OCI-LY7 (cell line): ENCODE measurements at regions not wholly inside any gene's neighbourhood (a gene's known extent, or its start where the extent isn't known, plus 50 kb on each side); places are given as distances from the start of the nearest gene placed in this dataset.

Experiments used
- BruUV-seq: library from RNA; stranded (reverse); fragments of 400-500 nt; replicated peaks from 2 replicates; lab custom pipeline; 2021; lab: Mats Ljungman, UMichigan
- CTCF ChIA-PET: fragments of 300-600 bp; sonication (Branson Sonifier 250); formaldehyde crosslinking; loops from one replicate; lab custom pipeline; 2022; ENCODE audit warnings: antibody characterized with exemption; ENCODE audit not compliant: unreplicated experiment; lab: Charles Lee
- POLR2A ChIA-PET: fragments of 300-600 bp; sonication (Branson Sonifier 250); formaldehyde crosslinking; loops from one replicate; lab custom pipeline; 2022; ENCODE audit warnings: antibody characterized with exemption; lab: Charles Lee
- DNase-seq: peaks from one replicate; pipeline ENCODE4 v3.0.0-alpha.2; 2015; ENCODE audit warnings: low spot score
- H2AFZ ChIP-seq: fragments of 200-600 bp; sonication (generic), shearing (Covaris generic); 2 replicates; pipeline ENCODE4 v1.6.1; 2014; ENCODE audit warnings: mild to moderate bottlenecking, antibody characterized with exemption, low read length, moderate library complexity
- H3K27ac ChIP-seq: fragments of 200-600 bp; sonication (generic); 2 replicates; pipeline ENCODE4 v1.5.1; 2014; ENCODE audit warnings: mixed run types, low read depth, mild to moderate bottlenecking, moderate library complexity, low read length, inconsistent platforms; ENCODE audit not compliant: poor library complexity, severe bottlenecking
- H3K36me3 ChIP-seq: fragments of 200-600 bp; sonication (generic); 2 replicates; pipeline ENCODE4 v1.6.1; 2014; ENCODE audit warnings: mild to moderate bottlenecking, antibody characterized with exemption, low read length, moderate library complexity, mixed read lengths; ENCODE audit not compliant: insufficient read depth
- H3K4me1 ChIP-seq: fragments of 200-600 bp; sonication (generic); 2 replicates; pipeline ENCODE4 v1.5.1; 2014; ENCODE audit warnings: mild to moderate bottlenecking, low read length; ENCODE audit not compliant: insufficient read depth, poor library complexity, severe bottlenecking
- H3K4me2 ChIP-seq: fragments of 200-600 bp; sonication (generic); 2 replicates; pipeline ENCODE4 v1.6.1; 2014; ENCODE audit warnings: mild to moderate bottlenecking, low read length
- H3K4me3 ChIP-seq: fragments of 200-600 bp; sonication (generic); 2 replicates; pipeline ENCODE4 v1.5.1; 2014; ENCODE audit warnings: mild to moderate bottlenecking, low read depth, low read length; ENCODE audit not compliant: poor library complexity, severe bottlenecking
- H3K79me2 ChIP-seq: fragments of 200-600 bp; sonication (generic); 2 replicates; pipeline ENCODE4 v1.6.1; 2016; ENCODE audit warnings: low read depth, mild to moderate bottlenecking, low read length, moderate library complexity, mixed read lengths; ENCODE audit not compliant: insufficient read depth
- H3K9me2 ChIP-seq: fragments of 200-600 bp; sonication (generic); 2 replicates; pipeline ENCODE4 v1.6.1; 2016; ENCODE audit warnings: mild to moderate bottlenecking, low read length, mixed read lengths; ENCODE audit not compliant: insufficient read depth
- H3K9me3 ChIP-seq: fragments of 200-600 bp; sonication (generic); 2 replicates; pipeline ENCODE4 v1.6.1; 2014; ENCODE audit warnings: mild to moderate bottlenecking, mixed run types, low read length, mixed read lengths
- H4K20me1 ChIP-seq: fragments of 200-600 bp; sonication (generic); 2 replicates; pipeline ENCODE4 v1.6.1; 2014; ENCODE audit warnings: mild to moderate bottlenecking, antibody characterized with exemption, low read length, moderate library complexity, mixed read lengths; ENCODE audit not compliant: insufficient read depth
- EZH2phosphoT487 ChIP-seq: fragments of 200-600 bp; sonication (generic); IDR thresholded peaks from 2 replicates; pipeline ENCODE4 v1.6.1; 2018; ENCODE audit warnings: low read depth, borderline replicate concordance, mild to moderate bottlenecking, mixed run types, antibody characterized with exemption, low read length, moderate library complexity, mixed read lengths
- intact Hi-C: fragments of 100-400 bp; cut with micrococcal nuclease; formaldehyde crosslinking; loops from one replicate; pipeline ENCODE4 v1.10.0; 2022; ENCODE audit not compliant: unreplicated experiment
- TF ChIP-seq, protein P1 (sequence below): fragments of 200-600 bp; sonication (generic); conservative IDR thresholded peaks from 2 replicates; pipeline ENCODE4 v1.5.1; 2014; ENCODE audit warnings: mild to moderate bottlenecking, antibody characterized with exemption, low read length, moderate library complexity, mixed read lengths

DNA sequence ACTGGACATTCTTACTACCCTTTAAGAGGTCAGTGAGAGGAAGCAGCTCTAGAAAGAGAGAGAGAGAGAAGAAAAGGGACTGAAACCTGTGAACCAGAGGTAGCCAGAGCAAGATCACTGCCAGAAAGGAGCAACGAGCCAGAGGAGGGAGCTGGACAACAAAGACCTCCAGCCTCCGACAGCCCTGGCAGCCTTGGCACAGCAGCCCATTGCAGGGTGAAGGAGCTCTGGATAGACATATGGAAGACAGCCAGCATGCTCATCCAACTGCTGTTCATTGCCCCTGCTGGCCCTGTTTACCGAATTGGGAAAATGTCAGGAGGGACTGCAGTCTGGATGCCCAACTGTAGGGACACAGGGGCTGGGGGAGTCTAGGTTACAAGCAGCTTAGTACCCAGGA, 228.4 kb upstream of the SLC35G4 start:
- ChIA-PET CTCF (no interaction called here), POLR2A (interaction anchor here (0.8 kb wide), 1 partner anchor 24 kb away, joined by 3 read pairs; no protein-coding TSS in a partner anchor)
- Histone ChIP-seq H3K9me2 (no peaks in the 10 kb centered on the region), H3K4me2 (no peak overlapping the region), H3K36me3 (no peaks in the 10 kb centered on the region), H3K79me2 (no peaks in the 10 kb centered on the region), H2AFZ (no peak overlapping the region), H3K9me3 (no peaks in the 10 kb centered on the region), H3K4me3 (no peak overlapping the region), H4K20me1 (no peaks in the 10 kb centered on the region), H3K4me1 (no peaks in the 10 kb centered on the region), H3K27ac (no peak overlapping the region)
- BruUV-seq = no TSS peak
- TF ChIP-seq, protein P1, sequence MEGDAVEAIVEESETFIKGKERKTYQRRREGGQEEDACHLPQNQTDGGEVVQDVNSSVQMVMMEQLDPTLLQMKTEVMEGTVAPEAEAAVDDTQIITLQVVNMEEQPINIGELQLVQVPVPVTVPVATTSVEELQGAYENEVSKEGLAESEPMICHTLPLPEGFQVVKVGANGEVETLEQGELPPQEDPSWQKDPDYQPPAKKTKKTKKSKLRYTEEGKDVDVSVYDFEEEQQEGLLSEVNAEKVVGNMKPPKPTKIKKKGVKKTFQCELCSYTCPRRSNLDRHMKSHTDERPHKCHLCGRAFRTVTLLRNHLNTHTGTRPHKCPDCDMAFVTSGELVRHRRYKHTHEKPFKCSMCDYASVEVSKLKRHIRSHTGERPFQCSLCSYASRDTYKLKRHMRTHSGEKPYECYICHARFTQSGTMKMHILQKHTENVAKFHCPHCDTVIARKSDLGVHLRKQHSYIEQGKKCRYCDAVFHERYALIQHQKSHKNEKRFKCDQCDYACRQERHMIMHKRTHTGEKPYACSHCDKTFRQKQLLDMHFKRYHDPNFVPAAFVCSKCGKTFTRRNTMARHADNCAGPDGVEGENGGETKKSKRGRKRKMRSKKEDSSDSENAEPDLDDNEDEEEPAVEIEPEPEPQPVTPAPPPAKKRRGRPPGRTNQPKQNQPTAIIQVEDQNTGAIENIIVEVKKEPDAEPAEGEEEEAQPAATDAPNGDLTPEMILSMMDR = no peak
- TF ChIP-seq EZH2phosphoT487 = no peak
- no peak for DNase-seq
- intact Hi-C loops = no loop called here

DNA sequence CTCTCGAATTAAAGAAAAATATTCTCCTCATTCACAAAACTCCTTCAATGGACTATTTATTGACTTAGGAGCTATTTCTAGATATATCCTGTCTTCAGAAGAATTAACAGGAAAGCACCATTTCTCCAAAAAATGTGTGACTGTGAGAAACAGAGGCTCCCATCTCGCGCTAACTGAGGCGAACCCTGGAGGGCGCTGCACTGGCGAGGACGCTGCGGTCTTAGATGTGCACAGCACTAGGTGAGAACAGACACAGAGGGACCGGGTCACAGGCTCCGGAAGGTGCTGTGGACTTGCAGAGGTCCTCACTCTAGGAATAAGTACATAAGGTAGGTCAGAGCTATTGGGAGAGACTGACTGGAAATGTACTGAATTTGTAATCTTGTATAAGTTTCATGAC, 229.7 kb upstream of the SLC35G4 start:
- no TSS peak for BruUV-seq
- H3K4me2 ChIP-seq = no peak overlapping the region
- no peak overlapping the region for H3K27ac ChIP-seq
- H3K36me3 ChIP-seq = no peaks in the 10 kb centered on the region
- no peaks in the 10 kb centered on the region for H3K4me1 ChIP-seq
- TF ChIP-seq EZH2phosphoT487 = no peak
- TF ChIP-seq, protein P1 = no peak
- POLR2A ChIA-PET = interaction anchor here (0.8 to 1.0 kb wide), 3 partner anchors 11 to 33 kb away, joined by 3 to 4 read pairs (median 3); no protein-coding TSS in a partner anchor
- no peaks in the 10 kb centered on the region for H3K9me2 ChIP-seq
- H3K4me3 ChIP-seq = no peak overlapping the region
- no peaks in the 10 kb centered on the region for H3K9me3 ChIP-seq
- CTCF ChIA-PET = no interaction called here
- no peaks in the 10 kb centered on the region for H3K79me2 ChIP-seq
- no peak overlapping the region for H2AFZ ChIP-seq
- no peak for DNase-seq
- no peaks in the 10 kb centered on the region for H4K20me1 ChIP-seq
- intact Hi-C loops = no loop called here

DNA sequence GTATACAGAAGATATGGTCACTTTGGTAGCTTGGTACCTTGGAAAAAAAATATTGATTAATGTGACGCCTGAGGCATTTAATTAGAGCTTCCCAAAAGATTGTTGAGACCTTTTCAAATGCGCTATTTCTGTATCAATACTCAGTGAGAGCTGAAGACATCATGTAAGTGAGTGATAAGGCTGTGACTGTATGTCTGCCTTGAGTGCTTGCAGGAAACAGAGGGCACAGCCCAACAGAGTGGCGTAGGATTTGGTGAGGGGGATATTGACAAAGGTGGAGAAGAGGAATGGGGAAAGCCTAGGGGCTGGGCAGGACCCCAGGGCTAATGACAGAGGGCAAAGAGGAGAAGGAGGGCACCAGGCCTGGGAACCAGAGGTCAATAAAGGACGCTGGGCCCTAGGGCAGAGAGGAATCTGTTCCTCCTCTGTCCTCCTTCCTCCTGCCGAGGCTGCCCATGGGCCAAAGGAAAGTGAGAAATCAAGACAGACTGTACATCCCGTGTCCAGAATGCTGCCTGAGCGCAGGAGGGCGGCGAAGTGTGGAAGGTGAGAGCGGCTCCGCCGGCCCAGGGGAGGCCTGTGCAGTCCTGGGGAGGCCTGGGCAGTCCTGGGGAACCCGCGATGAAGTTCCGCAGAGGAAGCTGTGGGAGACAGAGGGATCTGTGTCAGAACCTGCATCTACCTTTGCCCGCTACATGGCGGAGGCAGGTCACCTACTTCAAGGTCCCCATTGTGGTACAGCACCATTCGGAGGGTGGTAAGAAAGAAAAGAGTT, 228.6 kb upstream of the PIEZO2 start:
- ChIA-PET CTCF (no interaction called here), POLR2A (interaction anchor here (0.6 kb wide), 2 partner anchors 49 to 127 kb away, joined by 3 read pairs; no protein-coding TSS in a partner anchor)
- H3K4me1 ChIP-seq = no peaks in the 10 kb centered on the region
- H4K20me1 ChIP-seq = no peaks in the 10 kb centered on the region
- H3K9me2 ChIP-seq = no peaks in the 10 kb centered on the region
- H3K27ac ChIP-seq = no peak overlapping the region
- intact Hi-C loops = no loop called here
- BruUV-seq = no TSS peak
- H3K9me3 ChIP-seq = no peaks in the 10 kb centered on the region
- no peaks in the 10 kb centered on the region for H3K79me2 ChIP-seq
- H2AFZ ChIP-seq = no peak overlapping the region
- DNase-seq = no peak
- no peak overlapping the region for H3K4me3 ChIP-seq
- TF ChIP-seq, protein P1 = no peak
- no peak overlapping the region for H3K4me2 ChIP-seq
- no peaks in the 10 kb centered on the region for H3K36me3 ChIP-seq
